ENCODE measurements at regions not wholly inside any gene's neighbourhood (a gene's known extent, or its start where the extent isn't known, plus 50 kb on each side); places are given as distances from the start of the nearest gene placed in this dataset.

GRCh38 chr10:93216341-93216985 lies 142.8 kb downstream of the CYP26A1 start:
- Histone ChIP-seq H3K9me2 (replicated peaks; ENCODE audit: low read depth, low read length) (no peaks in the 10 kb centered on the region), H3K4me2 (ENCODE audit: low read depth, low read length, poor library complexity, severe bottlenecking) (no peak overlapping the region), H2AFZ (ENCODE audit: low read length) (no peak overlapping the region), H3K9ac (ENCODE audit: low read depth, low read length, poor library complexity, severe bottlenecking) (no peak overlapping the region), H4K20me1 (ENCODE audit: insufficient read depth, low read length, poor library complexity, severe bottlenecking) (no peaks in the 10 kb centered on the region), H3K27me3 (ENCODE audit: insufficient read depth, low read length, poor library complexity, severe bottlenecking) (no peaks in the 10 kb centered on the region), H3F3A (ENCODE audit: low read depth) (no peaks in the 10 kb centered on the region), H3K4me1 (ENCODE audit: insufficient read depth, low read length, poor library complexity, severe bottlenecking) (no peaks in the 10 kb centered on the region), H3K4me3 (ENCODE audit: low read length, poor library complexity, severe bottlenecking) (no peak overlapping the region), H3K36me3 (ENCODE audit: insufficient read depth, low read length) (no peaks in the 10 kb centered on the region), H3K79me2 (ENCODE audit: insufficient read depth, low read length) (no peaks in the 10 kb centered on the region), H3K9me3 (ENCODE audit: insufficient read depth, low read depth, low read length) (no peaks in the 10 kb centered on the region)
- TF ChIP-seq EZH2phosphoT487 (IDR thresholded peaks at IDR 0.05; ENCODE audit: borderline replicate concordance) = no peak
- TF ChIP-seq CTCF (conservative IDR thresholded peaks at IDR 0.05; ENCODE audit: low read length) = no peak

DNA sequence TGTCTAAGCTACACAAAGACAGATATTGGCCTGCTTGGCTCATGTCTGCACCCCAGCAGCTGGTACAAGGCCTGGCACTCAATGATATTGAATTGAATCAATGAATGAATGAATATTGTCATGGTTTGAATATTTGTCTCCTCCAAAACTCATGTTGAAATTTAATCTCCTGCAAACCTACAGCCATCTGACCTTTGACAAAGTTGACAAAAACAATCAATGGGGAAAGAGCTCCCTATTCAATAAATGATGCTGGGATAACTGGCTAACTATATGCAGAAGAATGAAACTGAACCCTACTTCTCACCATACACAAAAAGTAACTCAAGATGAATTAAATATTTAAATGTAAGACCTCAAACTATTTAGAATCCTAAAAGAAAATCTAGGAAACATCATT lies 144.7 kb downstream of the CYP26A1 start:
- no peak overlapping the region for H2AFZ ChIP-seq (ENCODE audit: low read length)
- H3K36me3 ChIP-seq (ENCODE audit: insufficient read depth, low read length) = no peaks in the 10 kb centered on the region
- no peaks in the 10 kb centered on the region for H4K20me1 ChIP-seq (ENCODE audit: insufficient read depth, low read length, poor library complexity, severe bottlenecking)
- H3K9me3 ChIP-seq (ENCODE audit: insufficient read depth, low read depth, low read length) = no peaks in the 10 kb centered on the region
- no peaks in the 10 kb centered on the region for H3F3A ChIP-seq (ENCODE audit: low read depth)
- H3K4me3 ChIP-seq (ENCODE audit: low read length, poor library complexity, severe bottlenecking) = no peak overlapping the region
- no peak overlapping the region for H3K4me2 ChIP-seq (ENCODE audit: low read depth, low read length, poor library complexity, severe bottlenecking)
- no peaks in the 10 kb centered on the region for H3K79me2 ChIP-seq (ENCODE audit: insufficient read depth, low read length)
- no peaks in the 10 kb centered on the region for H3K27me3 ChIP-seq (ENCODE audit: insufficient read depth, low read length, poor library complexity, severe bottlenecking)
- H3K9ac ChIP-seq (ENCODE audit: low read depth, low read length, poor library complexity, severe bottlenecking) = no peak overlapping the region
- H3K4me1 ChIP-seq (ENCODE audit: insufficient read depth, low read length, poor library complexity, severe bottlenecking) = no peaks in the 10 kb centered on the region
- H3K9me2 ChIP-seq (replicated peaks; ENCODE audit: low read depth, low read length) = no peaks in the 10 kb centered on the region
- TF ChIP-seq CTCF (conservative IDR thresholded peaks at IDR 0.05; ENCODE audit: low read length) = no peak
- no peak for TF ChIP-seq EZH2phosphoT487 (IDR thresholded peaks at IDR 0.05; ENCODE audit: borderline replicate concordance)

- H2AFZ ChIP-seq (ENCODE audit: low read length) = no peak overlapping the region
- H3K4me3 ChIP-seq (ENCODE audit: low read length, poor library complexity, severe bottlenecking) = no peak overlapping the region
- H3K4me1 ChIP-seq (ENCODE audit: insufficient read depth, low read length, poor library complexity, severe bottlenecking) = no peaks in the 10 kb centered on the region
- no peaks in the 10 kb centered on the region for H3F3A ChIP-seq (ENCODE audit: low read depth)
- no peaks in the 10 kb centered on the region for H3K36me3 ChIP-seq (ENCODE audit: insufficient read depth, low read length)
- H3K9ac ChIP-seq (ENCODE audit: low read depth, low read length, poor library complexity, severe bottlenecking) = no peak overlapping the region
- H3K27me3 ChIP-seq (ENCODE audit: insufficient read depth, low read length, poor library complexity, severe bottlenecking) = no peaks in the 10 kb centered on the region
- H3K9me2 ChIP-seq (replicated peaks; ENCODE audit: low read depth, low read length) = no peaks in the 10 kb centered on the region
- H3K9me3 ChIP-seq (ENCODE audit: insufficient read depth, low read depth, low read length) = no peaks in the 10 kb centered on the region
- H4K20me1 ChIP-seq (ENCODE audit: insufficient read depth, low read length, poor library complexity, severe bottlenecking) = no peaks in the 10 kb centered on the region
- no peaks in the 10 kb centered on the region for H3K79me2 ChIP-seq (ENCODE audit: insufficient read depth, low read length)
- no peak overlapping the region for H3K4me2 ChIP-seq (ENCODE audit: low read depth, low read length, poor library complexity, severe bottlenecking)
- no peak for TF ChIP-seq CTCF (conservative IDR thresholded peaks at IDR 0.05; ENCODE audit: low read length)
- no peak for TF ChIP-seq EZH2phosphoT487 (IDR thresholded peaks at IDR 0.05; ENCODE audit: borderline replicate concordance)
These were observed 145.7 kb downstream of the CYP26A1 start for GRCh38 chr10:93219347-93219746.
